HG02642 (cell line): ENCODE measurements at regions not wholly inside any gene's neighbourhood (a gene's known extent, or its start where the extent isn't known, plus 50 kb on each side); places are given as distances from the start of the nearest gene placed in this dataset.

Source experiments
- ATAC-seq: cut with Tn5 transposase; IDR thresholded peaks from one replicate; pipeline ENCODE4 v1.9.1; 2021; ENCODE audit warnings: mild to moderate bottlenecking; ENCODE audit not compliant: unreplicated experiment, poor library complexity

- ATAC-seq, result no peak
Measured at GRCh38 chr2:72006188-72006736, 141.4 kb downstream of the CYP26B1 start.

DNA sequence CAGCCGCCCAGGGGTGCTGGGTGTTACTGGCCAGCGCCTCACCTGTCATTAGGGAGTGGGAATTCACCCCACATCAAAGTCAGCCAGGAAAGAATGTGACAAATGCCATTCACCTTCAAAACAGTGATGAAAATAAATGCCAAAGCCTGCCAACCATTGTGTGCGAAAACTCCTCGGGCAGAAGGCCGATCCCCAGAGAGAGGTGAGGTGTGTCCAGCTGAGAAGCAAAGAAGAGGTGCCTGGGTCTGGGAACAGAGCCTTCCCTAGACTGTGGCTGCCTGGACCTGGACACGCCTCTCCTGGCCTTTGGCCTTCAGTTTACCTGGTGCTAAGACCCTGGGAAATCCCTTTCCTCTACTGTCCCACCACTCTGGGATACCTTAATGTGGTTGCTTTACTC lies 142.7 kb downstream of the CYP26B1 start:
- no peak for ATAC-seq

GRCh38 chr2:72004201-72004915 lies 143.3 kb downstream of the CYP26B1 start:
- ATAC-seq, result no peak

DNA sequence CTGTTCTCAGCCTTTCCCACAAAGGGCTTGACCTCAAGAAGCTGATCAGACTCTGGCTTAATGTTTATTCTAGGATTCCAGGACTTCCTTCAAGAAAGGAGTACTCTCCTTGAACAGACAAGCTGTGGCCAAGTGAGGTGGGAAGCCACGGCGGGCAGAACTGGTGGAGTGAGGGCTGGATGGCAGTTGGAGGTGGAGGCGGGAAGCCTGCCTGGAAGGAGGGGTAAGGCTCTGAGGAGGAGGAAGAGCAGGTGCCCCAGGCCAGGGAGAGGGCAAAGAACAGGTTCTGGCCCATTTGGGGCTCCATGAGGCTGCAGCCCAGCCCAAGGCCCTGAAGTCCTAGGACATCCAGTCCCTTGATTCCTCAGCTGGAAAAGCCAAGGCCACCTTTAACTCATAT lies 143.9 kb downstream of the CYP26B1 start:
- no peak for ATAC-seq

DNA sequence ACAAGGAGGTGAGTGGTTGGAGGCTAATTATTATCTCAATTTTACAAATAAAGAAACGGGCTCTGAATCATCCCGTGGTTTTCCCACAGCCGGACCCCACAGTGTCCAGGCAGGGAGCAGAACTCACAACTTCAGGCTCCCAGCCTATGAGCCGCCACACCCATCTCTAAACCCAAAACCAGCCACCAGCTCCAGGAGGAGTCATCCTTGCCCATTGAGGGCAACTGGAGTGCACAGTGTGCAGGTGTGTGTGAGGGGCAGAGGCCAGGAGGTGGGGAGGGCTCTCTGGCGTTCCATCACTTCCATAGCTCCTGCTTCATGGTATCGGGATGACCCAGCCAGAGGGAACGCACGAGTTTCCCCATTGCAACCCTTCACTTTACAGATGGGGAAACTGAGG lies 144.5 kb downstream of the CYP26B1 start:
- no peak for ATAC-seq

GRCh38 chr2:72001937-72002690 lies 145.5 kb downstream of the CYP26B1 start:
- ATAC-seq, result no peak

- no peak for ATAC-seq
Measured at GRCh38 chr2:72000110-72000509, 147.6 kb downstream of the CYP26B1 start.

- no peak for ATAC-seq
Measured at GRCh38 chr2:71999580-71999979, 148.1 kb downstream of the CYP26B1 start.

GRCh38 chr2:71997843-71998242 lies 149.8 kb downstream of the CYP26B1 start:
- no peak for ATAC-seq

GRCh38 chr2:71995067-71995665 lies 152.5 kb downstream of the CYP26B1 start:
- no peak for ATAC-seq

- no peak for ATAC-seq
Measured at GRCh38 chr2:71992036-71992435, 155.6 kb downstream of the CYP26B1 start.

DNA sequence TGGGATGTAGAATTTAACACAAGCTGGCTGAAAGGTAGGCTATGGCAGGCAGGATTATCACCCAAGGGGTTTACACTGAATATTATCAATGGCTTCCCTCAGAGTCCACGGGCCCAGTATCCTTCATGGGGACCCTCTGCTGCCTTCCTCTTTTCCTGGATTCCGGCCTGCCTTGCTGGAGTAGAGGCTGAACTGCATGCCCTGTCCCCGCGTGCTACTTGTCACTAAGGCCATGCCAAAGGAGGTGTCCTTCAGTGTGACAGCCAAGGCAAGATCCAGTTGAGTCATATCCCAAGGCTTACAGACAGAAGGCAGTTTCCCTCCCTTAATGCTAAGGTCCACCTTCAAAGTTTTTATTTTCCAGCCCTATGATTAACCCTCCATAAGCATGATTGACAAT lies 156.3 kb downstream of the CYP26B1 start:
- ATAC-seq, result no peak

- no peak for ATAC-seq
Measured at GRCh38 chr2:71990826-71991225, 156.8 kb downstream of the CYP26B1 start.

GRCh38 chr2:71990122-71990521 lies 157.5 kb downstream of the CYP26B1 start:
- no peak for ATAC-seq

DNA sequence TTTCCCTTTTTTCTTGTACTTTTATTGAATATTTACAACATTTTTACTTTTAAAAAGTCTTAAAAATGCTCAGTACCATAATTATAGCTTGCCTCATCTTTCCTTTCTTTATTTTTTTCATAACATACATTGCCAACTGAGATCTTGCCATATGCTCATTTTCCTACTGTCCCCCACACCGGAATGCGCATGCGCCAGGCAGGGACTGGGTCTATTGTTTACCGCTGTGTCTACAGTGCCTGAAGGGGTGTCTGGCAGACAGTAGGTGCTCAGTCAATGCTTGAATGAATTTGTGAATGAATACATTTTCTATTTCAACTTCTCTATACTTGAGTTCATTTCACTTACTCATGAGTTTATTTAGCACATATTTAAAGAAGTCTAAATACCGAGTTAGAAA lies 158.0 kb downstream of the CYP26B1 start:
- no peak for ATAC-seq

DNA sequence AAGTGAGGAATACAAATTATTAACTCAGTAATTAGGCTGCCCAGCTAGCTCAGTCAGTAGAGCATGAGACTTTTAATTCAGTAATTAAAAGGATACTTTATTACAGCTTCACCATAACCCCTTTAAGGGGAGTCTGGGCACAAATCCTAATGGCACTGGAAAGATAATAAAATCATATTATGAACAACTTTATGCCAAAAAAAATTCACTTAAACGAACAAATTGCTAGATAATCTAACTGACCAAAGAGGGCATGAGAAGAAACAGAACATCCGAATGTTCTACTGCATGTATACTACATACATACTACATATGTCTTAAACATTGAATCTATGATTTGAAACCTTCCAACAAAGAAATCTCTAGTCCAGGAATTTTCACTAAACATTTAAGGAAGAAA lies 159.5 kb downstream of the CYP26B1 start:
- ATAC-seq, result no peak

GRCh38 chr2:71976685-71977084 lies 171.0 kb downstream of the CYP26B1 start:
- ATAC-seq, result no peak

GRCh38 chr2:71974846-71975245 lies 172.8 kb downstream of the CYP26B1 start:
- ATAC-seq, result no peak

GRCh38 chr2:71971493-71971892 lies 176.2 kb downstream of the CYP26B1 start:
- no peak for ATAC-seq

DNA sequence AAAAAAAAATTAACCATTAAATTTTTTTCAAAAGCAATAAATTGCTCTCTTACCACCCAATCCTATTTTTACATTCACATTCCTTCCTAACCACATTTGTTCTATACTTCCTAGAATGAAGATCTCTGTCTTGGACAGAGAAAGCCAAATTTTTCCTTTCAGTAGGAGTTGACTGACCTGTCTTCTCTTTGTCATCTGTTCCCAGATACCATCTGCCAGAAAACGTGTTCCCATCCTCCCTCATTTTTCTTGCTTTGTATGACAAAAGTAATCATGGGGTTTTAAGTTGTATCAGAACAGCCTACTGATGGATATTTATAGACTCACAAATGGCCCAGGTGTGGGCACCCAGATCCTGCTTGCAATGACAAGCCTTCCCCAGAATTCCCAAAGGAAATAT lies 182.1 kb downstream of the CYP26B1 start:
- no peak for ATAC-seq
